H9 (cell line): ENCODE measurements at regions not wholly inside any gene's neighbourhood (a gene's known extent, or its start where the extent isn't known, plus 50 kb on each side); places are given as distances from the start of the nearest gene placed in this dataset.

Experiments used
- DNase-seq: peaks from one replicate; pipeline ENCODE4 v3.0.0-alpha.2; 2017
- H2AFZ ChIP-seq: one replicate; pipeline ENCODE4 v1.6.1; 2013; ENCODE audit warnings: mild to moderate bottlenecking, low read length, control low read depth, moderate library complexity
- H2AK5ac ChIP-seq: 2 replicates; pipeline ENCODE4 v1.6.1; 2013; ENCODE audit warnings: low read length, control low read depth, mixed read lengths; ENCODE audit not compliant: insufficient read length
- H2BK120ac ChIP-seq: one replicate; pipeline ENCODE4 v1.6.1; 2013; ENCODE audit warnings: low read depth, mild to moderate bottlenecking, low read length, control low read depth, inconsistent platforms; ENCODE audit not compliant: poor library complexity, severe bottlenecking
- H2BK12ac ChIP-seq: 2 replicates; pipeline ENCODE4 v1.6.1; 2013; ENCODE audit warnings: low read length, control low read depth, mixed read lengths, low read depth; ENCODE audit not compliant: insufficient read length
- H2BK15ac ChIP-seq: 2 replicates; pipeline ENCODE4 v1.6.1; 2013; ENCODE audit warnings: low read depth, low read length, control low read depth
- H2BK20ac ChIP-seq: one replicate; pipeline ENCODE4 v1.6.1; 2013; ENCODE audit warnings: low read depth, mild to moderate bottlenecking, low read length, control low read depth, inconsistent platforms; ENCODE audit not compliant: poor library complexity, severe bottlenecking
- H2BK5ac ChIP-seq: 2 replicates; pipeline ENCODE4 v1.6.1; 2013; ENCODE audit warnings: low read length, control low read depth, mixed read lengths; ENCODE audit not compliant: insufficient read length
- H3K14ac ChIP-seq: 2 replicates; pipeline ENCODE4 v1.6.1; 2013; ENCODE audit warnings: low read length, control low read depth; ENCODE audit not compliant: insufficient read depth
- H3K18ac ChIP-seq: 2 replicates; pipeline ENCODE4 v1.6.1; 2013; ENCODE audit warnings: low read depth, mild to moderate bottlenecking, mixed read lengths, low read length, control low read depth; ENCODE audit not compliant: insufficient read length
- H3K23ac ChIP-seq: 2 replicates; pipeline ENCODE4 v1.6.1; 2013; ENCODE audit warnings: low read length, control low read depth, mixed read lengths, low read depth; ENCODE audit not compliant: insufficient read length
- H3K23me2 ChIP-seq: 2 replicates; pipeline ENCODE4 v1.6.1; 2013; ENCODE audit warnings: low read depth, mild to moderate bottlenecking, mixed read lengths, low read length, control low read depth; ENCODE audit not compliant: insufficient read length, poor library complexity, severe bottlenecking
- H3K27ac ChIP-seq: 2 replicates; pipeline ENCODE4 v1.5.1; 2013; ENCODE audit warnings: low read length, control low read depth, mixed read lengths, low read depth; ENCODE audit not compliant: insufficient read length
- H3K27me3 ChIP-seq: 2 replicates; pipeline ENCODE4 v1.6.1; 2013; ENCODE audit warnings: low read length, control low read depth, inconsistent platforms; ENCODE audit not compliant: insufficient read depth
- H3K4ac ChIP-seq: 2 replicates; pipeline ENCODE4 v1.6.1; 2013; ENCODE audit warnings: low read depth, mild to moderate bottlenecking, control low read depth, inconsistent platforms, low read length, moderate library complexity
- H3K4me1 ChIP-seq: 2 replicates; pipeline ENCODE4 v1.6.1; 2013; ENCODE audit warnings: low read length, control low read depth, inconsistent platforms; ENCODE audit not compliant: insufficient read depth
- H3K4me2 ChIP-seq: 2 replicates; pipeline ENCODE4 v1.6.1; 2013; ENCODE audit warnings: low read length, control low read depth, mixed read lengths; ENCODE audit not compliant: insufficient read length, insufficient read depth
- H3K56ac ChIP-seq: 2 replicates; pipeline ENCODE4 v1.6.1; 2013; ENCODE audit warnings: low read depth, mild to moderate bottlenecking, mixed read lengths, low read length, control low read depth; ENCODE audit not compliant: insufficient read length
- H3K79me1 ChIP-seq: 2 replicates; pipeline ENCODE4 v1.6.1; 2013; ENCODE audit warnings: low read depth, mild to moderate bottlenecking, moderate library complexity, low read length, control low read depth, inconsistent platforms; ENCODE audit not compliant: insufficient read depth, poor library complexity, severe bottlenecking
- H3K79me2 ChIP-seq: 2 replicates; pipeline ENCODE4 v1.6.1; 2013; ENCODE audit warnings: low read length, control low read depth, inconsistent platforms; ENCODE audit not compliant: insufficient read depth
- H3K9ac ChIP-seq: 2 replicates; pipeline ENCODE4 v1.6.1; 2013; ENCODE audit warnings: low read length, control low read depth, mixed read lengths; ENCODE audit not compliant: insufficient read length; ENCODE audit errors: extremely low read depth
- H3K9me3 ChIP-seq: one replicate; pipeline ENCODE4 v1.6.1; 2013; ENCODE audit warnings: low read depth, low read length, inconsistent platforms; ENCODE audit not compliant: control insufficient read depth
- H3T11ph ChIP-seq: one replicate; pipeline ENCODE4 v1.6.1; 2013; ENCODE audit warnings: mild to moderate bottlenecking, low read length, control low read depth, inconsistent platforms
- H4K20me1 ChIP-seq: one replicate; pipeline ENCODE4 v1.6.1; 2013; ENCODE audit not compliant: control insufficient read depth, insufficient read length, insufficient read depth
- H4K5ac ChIP-seq: 2 replicates; pipeline ENCODE4 v1.6.1; 2013; ENCODE audit warnings: low read depth, mild to moderate bottlenecking, mixed read lengths, low read length, control low read depth; ENCODE audit not compliant: insufficient read length
- H4K8ac ChIP-seq: replicated peaks from 2 replicates; pipeline ENCODE4 v1.6.1; 2013; ENCODE audit warnings: low read length, control low read depth, mixed read lengths, low read depth; ENCODE audit not compliant: insufficient read length
- H4K91ac ChIP-seq: 2 replicates; pipeline ENCODE4 v1.6.1; 2013; ENCODE audit warnings: low read depth, mild to moderate bottlenecking, moderate library complexity, mixed read lengths, low read length, control low read depth; ENCODE audit not compliant: insufficient read length
- H3K27ac Mint-ChIP-seq, 3 experiments: 2 replicates in 2 of 3; 3 replicates in 1 of 3; pipeline ENCODE4 v1.8.0; 2020 to 2021; ENCODE audit warnings: mixed read lengths in 3 of 3, mild to moderate bottlenecking in 1 of 3, moderate library complexity in 1 of 3
- H3K27me3 Mint-ChIP-seq: 2 replicates; pipeline ENCODE4 v1.8.0; 2021; ENCODE audit warnings: low read depth, mild to moderate bottlenecking, moderate library complexity, mixed read lengths
- H3K36me3 Mint-ChIP-seq, 3 experiments: 2 replicates in 2 of 3; 3 replicates in 1 of 3; pipeline ENCODE4 v1.8.0; 2020 to 2021; ENCODE audit warnings: low read depth in 3 of 3, mixed read lengths in 3 of 3; ENCODE audit not compliant: insufficient read depth in 1 of 3
- H3K4me1 Mint-ChIP-seq, 2 experiments: 2 replicates each; pipeline ENCODE4 v1.8.0; 2020; ENCODE audit warnings: mixed read lengths in 2 of 2
- H3K4me3 Mint-ChIP-seq, 2 experiments: 2 replicates in 1 of 2; 3 replicates in 1 of 2; pipeline ENCODE4 v1.8.0; 2020 to 2021; ENCODE audit warnings: mild to moderate bottlenecking in 2 of 2, mixed read lengths in 2 of 2, moderate library complexity in 1 of 2
- H3K9me3 Mint-ChIP-seq, 2 experiments: 2 replicates in 1 of 2; 3 replicates in 1 of 2; pipeline ENCODE4 v1.8.0; 2020; ENCODE audit warnings: mild to moderate bottlenecking in 2 of 2, mixed read lengths in 2 of 2, moderate library complexity in 1 of 2
- CTCF ChIP-seq: fragments of 200-600 bp; sonication (generic); conservative IDR thresholded peaks from 3 replicates; pipeline ENCODE4 v1.8.0; 2021; ENCODE audit warnings: antibody characterized with exemption, mild to moderate bottlenecking
- WGBS: extraction: QIAGEN DNeasy Blood & Tissue Kit; methylation state at CpG from one replicate; pipeline ENCODE4 v1.1.7; 2013; ENCODE audit warnings: missing lambda C conversion rate, low lambda C conversion rate, mixed read lengths; ENCODE audit not compliant: insufficient read length; ENCODE audit errors: extremely low coverage; 5-methylcytosine and 5-hydroxymethylcytosine counted together

- Histone ChIP-seq H2BK15ac (no peak overlapping the region), H3K56ac (no peak overlapping the region), H3K9me3 (no peaks in the 10 kb centered on the region), H2BK12ac (no peak overlapping the region), H3K79me2 (no peaks in the 10 kb centered on the region), H3K23ac (no peak overlapping the region), H3K23me2 (peaks cover 6% of the 10 kb centered on the region), H3K18ac (no peak overlapping the region), H3K4ac (no peak overlapping the region), H4K20me1 (no peaks in the 10 kb centered on the region), H3K27me3 (no peaks in the 10 kb centered on the region; the same call in 1 of the 2 replicates), H4K91ac (no peak overlapping the region), H3K79me1 (no peaks in the 10 kb centered on the region), H3K4me1 (peaks cover 10% of the 10 kb centered on the region; the same call in 1 of the 2 replicates), H3K14ac (no peak overlapping the region), H2BK120ac (no peak overlapping the region), H4K8ac (no peak overlapping the region), H2BK5ac (no peak overlapping the region), H4K5ac (no peak overlapping the region), H3K9ac (no peak overlapping the region), H3K27ac (no peak overlapping the region), H2BK20ac (no peak overlapping the region), H2AK5ac (no peak overlapping the region), H2AFZ (no peak overlapping the region), H3T11ph (no peak overlapping the region), H3K4me2 (no peak overlapping the region)
- Mint-ChIP-seq H3K4me1 (peaks cover 29 to 43% of the 10 kb centered on the region in 2 experiments), H3K36me3 (no peaks in the 10 kb centered on the region), H3K27me3 (peaks cover 43% of the 10 kb centered on the region), H3K27ac (no peak overlapping the region), H3K9me3 (no peaks in the 10 kb centered on the region), H3K4me3 (no peak overlapping the region)
- no CpG with 5 or more reads among the region's 5 CpGs for WGBS
- DNase-seq = no peak
- no peak for TF ChIP-seq CTCF
Measured at GRCh38 chr4:140255467-140255866, 101.5 kb upstream of the MAML3 start.
